GM10248 (cell line): ENCODE measurements at regions not wholly inside any gene's neighbourhood (a gene's known extent, or its start where the extent isn't known, plus 50 kb on each side); places are given as distances from the start of the nearest gene placed in this dataset.

Experiments
- CTCF ChIA-PET: fragments of 300-600 bp; sonication (Branson Sonifier 250); formaldehyde crosslinking; extraction: SDS; loops from one replicate; lab custom pipeline; 2021; ENCODE audit warnings: antibody characterized with exemption; lab: Yijun Ruan, JAX
- POLR2A ChIA-PET: fragments of 350-650 bp; sonication (Branson Sonifier 250); formaldehyde crosslinking; extraction: SDS; loops from one replicate; lab custom pipeline; 2020; ENCODE audit warnings: antibody characterized with exemption; lab: Yijun Ruan, JAX
- DNase-seq: peaks from one replicate; pipeline ENCODE4 v3.0.0; 2012; ENCODE audit errors: extremely low spot score
- TF ChIP-seq, protein P1 (sequence below): IDR thresholded peaks from 2 replicates; pipeline ENCODE4 v1.5.1; 2012; ENCODE audit warnings: mild to moderate bottlenecking, low read depth; ENCODE audit errors: extremely low read depth, missing control alignments, control extremely low read depth

DNA sequence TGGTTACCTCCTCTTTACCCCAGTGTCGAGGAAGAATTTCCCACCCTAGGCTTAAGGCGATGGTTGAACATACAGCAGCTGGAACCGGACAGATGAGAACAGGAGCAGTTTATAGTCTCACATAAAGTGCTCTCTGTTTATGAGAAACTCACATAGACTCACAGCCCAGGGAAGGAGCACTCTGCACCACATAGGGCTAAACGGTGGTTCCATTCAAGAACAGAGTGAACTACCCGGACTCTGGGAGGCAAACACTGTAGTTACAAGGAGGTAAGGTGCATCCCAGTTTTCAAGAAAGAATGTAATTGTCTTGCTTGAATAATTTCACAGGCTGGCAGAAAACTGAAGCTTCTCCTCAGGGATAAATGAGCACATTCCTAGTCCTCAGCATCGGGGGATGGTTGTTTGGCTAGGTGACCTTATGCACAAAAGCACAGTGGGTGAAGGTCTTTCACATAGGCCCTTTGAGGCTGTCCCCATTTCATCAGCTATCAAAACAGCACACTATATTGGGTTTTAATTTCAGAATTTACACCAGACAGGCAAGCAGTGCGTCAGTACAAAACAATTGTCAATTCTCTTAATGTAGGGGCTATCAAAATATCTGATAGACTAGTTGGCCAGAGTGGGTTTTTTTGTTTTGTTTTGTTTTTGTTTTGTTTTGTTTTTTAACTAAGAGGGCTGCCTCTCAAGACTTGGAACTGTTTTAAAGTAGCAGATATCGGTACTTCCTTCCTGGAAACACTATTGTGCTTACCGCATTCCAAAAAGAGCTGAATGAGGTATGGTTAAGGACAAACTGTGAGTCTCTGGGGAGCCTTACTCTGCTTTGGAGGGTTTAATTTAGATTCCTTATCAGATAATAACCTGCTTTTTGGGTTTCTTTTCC lies 918.1 kb upstream of the CDH8 start:
- CTCF ChIA-PET, result no interaction called here
- no peak for DNase-seq
- POLR2A ChIA-PET, result no interaction called here
- TF ChIP-seq, protein P1, sequence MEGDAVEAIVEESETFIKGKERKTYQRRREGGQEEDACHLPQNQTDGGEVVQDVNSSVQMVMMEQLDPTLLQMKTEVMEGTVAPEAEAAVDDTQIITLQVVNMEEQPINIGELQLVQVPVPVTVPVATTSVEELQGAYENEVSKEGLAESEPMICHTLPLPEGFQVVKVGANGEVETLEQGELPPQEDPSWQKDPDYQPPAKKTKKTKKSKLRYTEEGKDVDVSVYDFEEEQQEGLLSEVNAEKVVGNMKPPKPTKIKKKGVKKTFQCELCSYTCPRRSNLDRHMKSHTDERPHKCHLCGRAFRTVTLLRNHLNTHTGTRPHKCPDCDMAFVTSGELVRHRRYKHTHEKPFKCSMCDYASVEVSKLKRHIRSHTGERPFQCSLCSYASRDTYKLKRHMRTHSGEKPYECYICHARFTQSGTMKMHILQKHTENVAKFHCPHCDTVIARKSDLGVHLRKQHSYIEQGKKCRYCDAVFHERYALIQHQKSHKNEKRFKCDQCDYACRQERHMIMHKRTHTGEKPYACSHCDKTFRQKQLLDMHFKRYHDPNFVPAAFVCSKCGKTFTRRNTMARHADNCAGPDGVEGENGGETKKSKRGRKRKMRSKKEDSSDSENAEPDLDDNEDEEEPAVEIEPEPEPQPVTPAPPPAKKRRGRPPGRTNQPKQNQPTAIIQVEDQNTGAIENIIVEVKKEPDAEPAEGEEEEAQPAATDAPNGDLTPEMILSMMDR, result no peak

DNA sequence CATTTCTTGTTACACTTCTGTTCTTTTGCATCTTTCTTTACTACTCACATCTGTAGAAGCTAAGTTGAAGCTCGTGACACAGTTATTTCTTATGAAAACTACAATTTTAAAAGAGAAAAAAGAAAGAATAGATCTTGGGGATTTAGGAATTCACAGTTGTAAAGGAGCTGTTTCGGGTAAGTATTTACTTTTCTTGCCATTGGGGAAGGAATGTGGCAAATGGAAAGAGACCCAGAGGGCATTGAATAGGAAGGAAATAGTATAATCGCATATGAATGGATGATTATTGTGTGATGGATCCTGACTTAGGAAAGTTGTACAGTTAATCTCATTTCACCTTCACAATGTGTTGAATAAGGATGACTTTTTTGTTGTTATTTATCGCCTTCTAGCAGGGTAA lies 914.1 kb upstream of the CDH8 start:
- CTCF ChIA-PET, result no interaction called here
- POLR2A ChIA-PET, result no interaction called here
- DNase-seq, result no peak
- TF ChIP-seq, protein P1, result no peak

DNA sequence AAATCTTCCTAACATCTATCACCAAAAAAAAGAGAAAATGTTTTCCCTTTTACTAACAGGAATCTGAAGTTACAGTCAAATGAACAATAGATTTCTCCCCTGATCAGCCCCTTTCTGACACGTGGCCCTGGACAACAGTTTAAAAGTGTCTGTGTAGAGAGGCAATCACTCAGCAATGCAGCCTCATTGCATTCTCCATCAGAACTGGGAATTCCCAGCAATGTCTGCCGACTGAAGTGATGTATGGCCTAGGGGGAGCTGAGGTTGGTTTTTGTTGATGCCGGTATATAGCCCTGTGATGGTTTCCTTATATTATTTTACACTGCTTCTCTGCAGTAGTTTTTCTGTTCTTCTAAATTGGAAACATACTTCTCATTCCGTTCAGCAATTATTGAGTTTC lies 904.3 kb upstream of the CDH8 start:
- TF ChIP-seq, protein P1, result no peak
- CTCF ChIA-PET, result no interaction called here
- DNase-seq, result no peak
- POLR2A ChIA-PET, result no interaction called here

DNA sequence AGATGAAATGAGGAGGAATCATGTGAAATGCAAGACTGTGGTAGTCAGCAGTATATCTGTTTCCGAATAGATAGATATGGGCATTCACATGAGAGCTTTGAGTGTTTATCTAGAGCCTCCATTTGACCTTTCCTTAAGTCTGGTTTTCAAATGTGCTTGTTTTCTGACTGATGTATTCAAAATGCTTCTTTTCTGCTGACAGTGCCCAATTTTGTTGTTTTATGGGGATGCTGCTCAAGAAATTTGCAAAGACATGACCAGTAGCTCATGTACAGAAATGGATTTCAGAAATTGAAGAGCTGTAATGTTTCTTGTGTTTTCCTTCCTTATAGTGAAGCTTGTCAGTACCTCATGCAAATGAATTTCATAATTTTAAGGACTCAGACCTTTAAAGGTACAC lies 903.4 kb upstream of the CDH8 start:
- CTCF ChIA-PET, result no interaction called here

DNA sequence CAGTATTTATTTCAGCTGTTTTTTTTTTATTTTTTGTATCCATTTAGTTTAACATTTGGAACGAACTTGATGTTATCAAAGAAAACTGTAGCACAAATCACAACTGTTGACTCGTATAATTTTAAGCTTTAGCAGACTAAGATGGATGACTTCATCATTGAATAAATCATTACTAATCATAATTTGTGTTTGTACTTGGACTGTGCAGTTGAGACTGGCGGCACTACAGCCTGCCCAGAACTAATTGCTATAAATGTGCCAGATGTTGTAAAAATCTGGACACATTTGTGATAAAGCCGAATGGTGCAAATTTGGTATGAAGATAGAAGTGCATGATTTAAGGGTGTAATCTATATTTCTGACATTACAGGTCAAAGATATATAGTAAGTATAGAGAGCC lies 897.7 kb upstream of the CDH8 start:
- TF ChIP-seq, protein P1, result no peak
- DNase-seq, result no peak
- ChIA-PET POLR2A (no interaction called here), CTCF (no interaction called here)

More for the DNA sequence above, 903.4 kb upstream of the CDH8 start:
- TF ChIP-seq, protein P1, result no peak
- DNase-seq, result no peak
- POLR2A ChIA-PET, result no interaction called here

DNA sequence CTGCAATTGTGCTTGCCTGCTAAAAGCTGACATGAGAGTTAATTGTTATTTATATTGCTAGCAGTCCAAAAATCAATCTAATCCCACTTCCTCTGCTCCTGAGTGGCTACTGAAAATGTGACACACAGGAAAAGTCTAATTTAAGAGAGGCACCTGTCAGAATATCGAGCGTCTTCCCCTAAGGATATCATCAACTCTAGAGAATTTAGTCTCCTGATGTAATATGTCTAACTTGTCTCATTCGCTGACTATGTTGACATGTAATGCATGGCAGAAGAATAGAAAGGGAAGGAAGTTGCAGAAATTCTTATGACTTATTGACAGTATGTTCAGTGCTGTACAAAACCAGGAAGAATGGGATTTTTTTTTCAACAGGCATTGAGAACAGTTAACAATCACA lies 893.4 kb upstream of the CDH8 start:
- DNase-seq, result no peak
- CTCF ChIA-PET, result no interaction called here
- TF ChIP-seq, protein P1, result no peak
- POLR2A ChIA-PET, result no interaction called here
